ENCODE measurements at regions not wholly inside any gene's neighbourhood (a gene's known extent, or its start where the extent isn't known, plus 50 kb on each side); places are given as distances from the start of the nearest gene placed in this dataset.

GRCh38 chr2:166677996-166678395 lies 183.9 kb upstream of the SCN7A start:
- H3K4me1 ChIP-seq, result no peaks in the 10 kb centered on the region
- H3K27ac ChIP-seq, result no peak overlapping the region
- intact Hi-C loops (cut with DNase I), result no loop called here
- H3K4me3 ChIP-seq, result no peak overlapping the region
- DNase-seq (no peak), ATAC-seq (no peak)
- no peaks in the 10 kb centered on the region for H3K9me3 ChIP-seq
- H3K27me3 ChIP-seq (ENCODE audit: low read depth), result no peaks in the 10 kb centered on the region
- no peaks in the 10 kb centered on the region for H3K36me3 ChIP-seq
- TF ChIP-seq, protein P1, sequence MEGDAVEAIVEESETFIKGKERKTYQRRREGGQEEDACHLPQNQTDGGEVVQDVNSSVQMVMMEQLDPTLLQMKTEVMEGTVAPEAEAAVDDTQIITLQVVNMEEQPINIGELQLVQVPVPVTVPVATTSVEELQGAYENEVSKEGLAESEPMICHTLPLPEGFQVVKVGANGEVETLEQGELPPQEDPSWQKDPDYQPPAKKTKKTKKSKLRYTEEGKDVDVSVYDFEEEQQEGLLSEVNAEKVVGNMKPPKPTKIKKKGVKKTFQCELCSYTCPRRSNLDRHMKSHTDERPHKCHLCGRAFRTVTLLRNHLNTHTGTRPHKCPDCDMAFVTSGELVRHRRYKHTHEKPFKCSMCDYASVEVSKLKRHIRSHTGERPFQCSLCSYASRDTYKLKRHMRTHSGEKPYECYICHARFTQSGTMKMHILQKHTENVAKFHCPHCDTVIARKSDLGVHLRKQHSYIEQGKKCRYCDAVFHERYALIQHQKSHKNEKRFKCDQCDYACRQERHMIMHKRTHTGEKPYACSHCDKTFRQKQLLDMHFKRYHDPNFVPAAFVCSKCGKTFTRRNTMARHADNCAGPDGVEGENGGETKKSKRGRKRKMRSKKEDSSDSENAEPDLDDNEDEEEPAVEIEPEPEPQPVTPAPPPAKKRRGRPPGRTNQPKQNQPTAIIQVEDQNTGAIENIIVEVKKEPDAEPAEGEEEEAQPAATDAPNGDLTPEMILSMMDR (IDR thresholded peaks at IDR 0.05), result no peak

DNA sequence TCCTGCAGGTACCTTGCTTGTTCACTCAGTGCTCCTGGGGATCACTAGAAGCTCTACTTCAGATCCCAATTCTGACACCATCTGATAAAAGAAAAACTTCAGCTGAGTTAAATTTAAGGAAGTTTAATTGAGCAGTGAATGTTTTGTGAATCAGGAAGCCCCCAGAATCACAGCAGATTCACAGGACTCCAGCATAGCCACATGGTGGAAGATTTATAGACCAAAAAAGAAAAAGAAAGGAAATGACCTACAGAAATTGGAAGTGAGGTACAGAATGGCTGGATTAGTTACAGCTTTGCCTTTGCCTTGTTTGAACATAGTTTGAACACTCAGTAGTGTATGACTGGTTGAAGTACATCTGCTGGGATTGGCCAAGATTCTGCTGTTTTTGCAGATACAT lies 182.7 kb upstream of the SCN7A start:
- intact Hi-C loops (cut with DNase I), result no loop called here
- no peaks in the 10 kb centered on the region for H3K4me1 ChIP-seq
- DNase-seq (no peak), ATAC-seq (no peak)
- no peak overlapping the region for H3K4me3 ChIP-seq
- H3K27me3 ChIP-seq (ENCODE audit: low read depth), result no peaks in the 10 kb centered on the region
- H3K27ac ChIP-seq, result no peak overlapping the region
- H3K36me3 ChIP-seq, result no peaks in the 10 kb centered on the region
- TF ChIP-seq, protein P1 (IDR thresholded peaks at IDR 0.05), result no peak
- no peaks in the 10 kb centered on the region for H3K9me3 ChIP-seq

DNA sequence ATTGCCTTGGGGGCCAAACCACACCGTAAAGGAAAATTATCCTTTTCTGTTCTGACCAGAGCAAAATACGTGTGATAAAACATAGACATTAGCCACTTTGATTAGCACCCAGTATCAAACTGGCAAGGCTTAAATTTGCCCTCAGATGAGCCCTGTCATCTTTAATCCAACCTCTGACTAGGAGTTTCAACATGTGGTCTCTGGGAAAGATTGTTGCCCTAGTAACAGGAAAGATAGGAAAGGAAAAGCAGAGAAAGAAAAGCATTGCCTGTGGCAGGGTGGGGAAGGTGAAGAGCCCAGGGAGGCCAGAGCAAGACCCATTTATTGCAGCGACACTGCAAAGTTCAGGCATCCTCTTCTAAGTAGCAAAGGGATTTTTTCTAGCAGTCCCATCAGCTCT lies 181.5 kb upstream of the SCN7A start:
- no peak for ATAC-seq
- no peak overlapping the region for H3K4me3 ChIP-seq

GRCh38 chr2:166673986-166674385 lies 179.9 kb upstream of the SCN7A start:
- TF ChIP-seq, protein P1 (IDR thresholded peaks at IDR 0.05), result no peak
- no peaks in the 10 kb centered on the region for H3K4me1 ChIP-seq
- H3K4me3 ChIP-seq, result no peak overlapping the region
- DNase-seq (no peak), ATAC-seq (no peak)
- intact Hi-C loops (cut with DNase I), result no loop called here
- no peaks in the 10 kb centered on the region for H3K9me3 ChIP-seq
- H3K27ac ChIP-seq, result no peak overlapping the region
- H3K27me3 ChIP-seq (ENCODE audit: low read depth), result no peaks in the 10 kb centered on the region
- H3K36me3 ChIP-seq, result no peaks in the 10 kb centered on the region

More for the DNA sequence above, 181.5 kb upstream of the SCN7A start:
- no peaks in the 10 kb centered on the region for H3K36me3 ChIP-seq
- H3K4me1 ChIP-seq, result no peaks in the 10 kb centered on the region
- no peaks in the 10 kb centered on the region for H3K9me3 ChIP-seq
- no peak for DNase-seq
- TF ChIP-seq, protein P1 (IDR thresholded peaks at IDR 0.05), result no peak
- H3K27ac ChIP-seq, result no peak overlapping the region
- H3K27me3 ChIP-seq (ENCODE audit: low read depth), result no peaks in the 10 kb centered on the region
- intact Hi-C loops (cut with DNase I), result no loop called here

DNA sequence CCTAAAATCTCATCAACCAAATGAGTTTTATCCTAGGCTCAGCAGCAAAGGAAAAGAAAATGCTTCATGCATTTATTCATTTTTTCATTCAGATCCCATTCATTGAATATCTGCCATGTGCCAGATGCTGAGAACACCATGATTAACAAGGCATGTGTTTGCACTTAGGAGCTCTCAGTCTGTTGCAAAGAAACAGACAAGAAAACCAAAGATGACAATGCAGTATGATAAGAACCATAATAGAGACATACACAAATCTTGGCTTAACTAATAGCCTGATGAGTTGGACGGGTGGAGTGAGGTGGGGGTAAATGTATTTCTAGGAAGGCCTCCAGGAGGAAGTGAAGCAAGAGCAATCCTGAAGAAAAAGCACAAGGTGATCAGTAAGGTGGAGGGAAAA lies 177.8 kb upstream of the SCN7A start:
- Histone ChIP-seq H3K4me3 (no peak overlapping the region), H3K27ac (no peak overlapping the region), H3K36me3 (no peaks in the 10 kb centered on the region), H3K9me3 (no peaks in the 10 kb centered on the region), H3K27me3 (ENCODE audit: low read depth) (no peaks in the 10 kb centered on the region), H3K4me1 (no peaks in the 10 kb centered on the region)
- DNase-seq, result no peak
- TF ChIP-seq, protein P1 (IDR thresholded peaks at IDR 0.05), result no peak
- intact Hi-C loops (cut with DNase I), result no loop called here
- ATAC-seq, result no peak

DNA sequence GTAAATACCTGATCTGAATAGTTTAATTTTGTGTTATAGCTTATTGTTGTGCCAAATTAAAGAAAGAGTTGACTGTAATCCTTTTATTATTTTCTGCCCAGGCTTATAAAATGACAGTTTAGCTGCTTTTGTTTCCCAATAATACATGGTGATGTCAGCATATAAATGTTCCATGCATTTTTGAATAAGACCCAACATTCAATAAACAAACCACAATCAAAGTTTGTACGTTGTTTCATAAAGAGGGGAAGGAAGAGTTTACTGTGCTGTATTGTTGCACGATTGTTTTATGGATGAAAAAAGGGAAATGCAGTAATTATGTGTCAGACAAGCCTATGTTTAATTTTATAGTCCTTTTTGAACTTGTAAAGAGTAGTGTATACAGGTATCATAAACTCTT lies 177.2 kb upstream of the SCN7A start:
- Histone ChIP-seq H3K36me3 (no peaks in the 10 kb centered on the region), H3K27ac (no peak overlapping the region), H3K4me3 (no peak overlapping the region), H3K27me3 (ENCODE audit: low read depth) (no peaks in the 10 kb centered on the region), H3K4me1 (no peaks in the 10 kb centered on the region), H3K9me3 (no peaks in the 10 kb centered on the region)
- intact Hi-C loops (cut with DNase I), result no loop called here
- no peak for ATAC-seq
- TF ChIP-seq, protein P1 (IDR thresholded peaks at IDR 0.05), result no peak
- no peak for DNase-seq

Measured in lower lobe of right lung (tissue), 2 donors.